NCI-H226 (cell line): ENCODE measurements at regions not wholly inside any gene's neighbourhood (a gene's known extent, or its start where the extent isn't known, plus 50 kb on each side); places are given as distances from the start of the nearest gene placed in this dataset.
"Not testable (repeated sequence)": the region's sequence is repeated elsewhere in the genome, so short reads cannot be mapped to it uniquely, and the experiment has no call there.

Experiments
- DNase-seq: peaks from one replicate; pipeline ENCODE4 v3.0.0-alpha.2; 2015

GRCh38 chr7:32762206-32762924 lies 129.2 kb downstream of the KBTBD2 start:
- not testable (repeated sequence) for DNase-seq

GRCh38 chr7:32761451-32762205 lies 129.9 kb downstream of the KBTBD2 start:
- DNase-seq = no peak

GRCh38 chr7:32760755-32761154 lies 130.8 kb downstream of the KBTBD2 start:
- DNase-seq = not testable (repeated sequence)

- not testable (repeated sequence) for DNase-seq
Observed at GRCh38 chr7:32759859-32760258, 131.7 kb downstream of the KBTBD2 start.

GRCh38 chr7:32753872-32754271 lies 137.7 kb downstream of the KBTBD2 start:
- DNase-seq = not testable (repeated sequence)

GRCh38 chr7:32748337-32748736 lies 143.2 kb downstream of the KBTBD2 start:
- not testable (repeated sequence) for DNase-seq

GRCh38 chr7:32747443-32748148 lies 144.0 kb downstream of the KBTBD2 start:
- DNase-seq = not testable (repeated sequence)

- DNase-seq = not testable (repeated sequence)
Observed at GRCh38 chr7:32741853-32742476, 149.6 kb downstream of the KBTBD2 start.

GRCh38 chr7:32739749-32740148 lies 151.8 kb downstream of the KBTBD2 start:
- not testable (repeated sequence) for DNase-seq

- DNase-seq = not testable (repeated sequence)
Observed at GRCh38 chr7:32738390-32738789, 153.2 kb downstream of the KBTBD2 start.

- not testable (repeated sequence) for DNase-seq
Observed at GRCh38 chr7:32732767-32733166, 158.8 kb downstream of the KBTBD2 start.

- not testable (repeated sequence) for DNase-seq
Observed at GRCh38 chr7:32729335-32729675, 162.3 kb downstream of the KBTBD2 start.

GRCh38 chr7:32728412-32729334 lies 162.9 kb downstream of the KBTBD2 start:
- DNase-seq = peak; percentile 74

- peak; percentile 42 for DNase-seq
Observed at GRCh38 chr7:32727483-32728411, 163.8 kb downstream of the KBTBD2 start.

- not testable (repeated sequence) for DNase-seq
Observed at GRCh38 chr7:32722837-32723236, 168.7 kb downstream of the KBTBD2 start.

- DNase-seq = no peak
Observed at GRCh38 chr7:32694182-32694581, 197.4 kb downstream of the KBTBD2 start.

- DNase-seq = peak; percentile 32
Observed at GRCh38 chr7:32691965-32692815, 196.9 kb downstream of the AVL9 start.

GRCh38 chr7:32688092-32688491 lies 192.8 kb downstream of the AVL9 start:
- not testable (repeated sequence) for DNase-seq

GRCh38 chr7:32681174-32681518 lies 185.9 kb downstream of the AVL9 start:
- no peak for DNase-seq
